HT-29 (cell line): ENCODE measurements at regions not wholly inside any gene's neighbourhood (a gene's known extent, or its start where the extent isn't known, plus 50 kb on each side); places are given as distances from the start of the nearest gene placed in this dataset.
"Not testable (repeated sequence)": the region's sequence is repeated elsewhere in the genome, so short reads cannot be mapped to it uniquely, and the experiment has no call there.

Source experiments
- DNase-seq: peaks from one replicate; pipeline ENCODE4 v3.0.0-alpha.2; 2015; ENCODE audit warnings: low spot score

DNA sequence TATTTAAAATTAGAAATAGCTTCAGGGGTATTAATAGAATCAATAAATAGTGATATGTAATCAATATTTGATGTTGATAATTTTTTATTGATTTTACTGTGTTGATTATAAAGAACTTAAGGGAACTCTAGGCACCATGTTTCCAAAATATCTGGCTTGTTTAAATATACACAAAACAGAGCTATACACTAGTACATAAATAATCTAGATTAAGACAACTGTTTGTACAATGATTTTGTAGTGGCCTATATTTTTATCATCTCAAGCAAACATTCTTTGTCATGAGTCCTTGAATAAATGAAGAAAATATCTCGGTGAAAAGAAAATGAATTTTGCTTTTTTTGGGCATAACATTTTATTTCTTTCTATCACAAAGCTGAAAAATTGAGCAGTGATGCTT lies 117.1 kb upstream of the KRR1 start:
- no peak for DNase-seq

DNA sequence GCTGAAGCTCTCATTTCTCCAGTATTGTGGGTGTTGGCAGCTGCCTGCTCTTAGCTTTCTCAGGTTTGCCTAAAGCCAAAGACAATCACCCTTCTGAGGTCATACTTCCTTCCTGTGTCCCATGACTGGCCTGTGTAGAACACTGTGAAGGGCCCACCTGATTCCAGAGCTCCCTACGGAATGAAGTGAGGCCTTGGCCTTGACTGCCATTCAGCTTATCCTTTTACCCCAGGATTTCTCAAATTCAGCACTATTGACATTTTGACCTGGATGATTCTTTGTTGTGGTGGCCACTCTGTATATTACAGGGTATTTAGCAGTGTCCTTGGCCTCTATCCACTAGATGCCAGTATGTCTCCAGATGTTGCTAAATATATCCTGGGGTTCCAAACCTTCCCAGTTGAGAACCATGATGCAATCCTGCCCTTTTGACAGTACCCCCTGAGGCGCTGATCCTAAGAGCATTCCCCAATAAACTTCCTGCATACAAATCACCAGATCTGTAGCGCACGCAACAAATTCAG lies 112.3 kb upstream of the KRR1 start:
- DNase-seq = peak; percentile 80

DNA sequence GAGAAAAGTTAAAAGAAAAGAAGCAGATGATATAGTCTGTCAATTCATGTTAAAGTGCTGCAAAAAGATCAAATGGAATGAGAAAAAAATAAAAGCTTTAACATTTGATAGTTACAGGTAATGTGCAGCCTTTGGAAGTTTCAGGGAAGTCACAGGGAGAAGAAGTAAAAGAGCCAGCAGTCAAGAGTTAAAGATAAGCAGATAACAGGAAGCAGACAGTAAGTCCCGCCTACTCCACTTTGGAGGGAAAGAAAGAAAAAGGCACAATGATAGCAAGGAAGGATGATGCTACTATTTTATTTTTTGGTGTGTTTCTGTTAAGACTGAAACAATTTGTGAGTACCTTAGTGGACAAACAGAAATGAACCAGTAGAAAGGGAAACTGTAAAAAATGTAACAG lies 111.1 kb upstream of the KRR1 start:
- DNase-seq = no peak

DNA sequence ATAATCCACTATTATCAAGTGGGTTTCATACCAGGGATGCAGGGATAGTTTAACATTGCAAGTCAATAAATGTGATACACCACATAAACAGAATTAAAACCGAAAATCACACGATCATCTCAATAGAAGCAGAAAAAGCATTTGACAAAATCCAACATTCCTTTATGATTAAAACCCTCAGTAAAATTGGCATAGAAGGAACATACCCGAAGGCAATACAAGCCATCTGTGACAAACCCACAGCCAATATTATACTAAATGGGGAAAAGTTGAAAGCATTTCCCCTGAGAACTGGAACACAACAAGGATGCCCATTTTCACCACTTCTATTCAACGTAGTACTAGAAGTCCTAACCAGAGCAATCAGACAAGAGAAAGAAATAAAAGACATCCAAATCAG lies 103.0 kb upstream of the KRR1 start:
- not testable (repeated sequence) for DNase-seq

DNA sequence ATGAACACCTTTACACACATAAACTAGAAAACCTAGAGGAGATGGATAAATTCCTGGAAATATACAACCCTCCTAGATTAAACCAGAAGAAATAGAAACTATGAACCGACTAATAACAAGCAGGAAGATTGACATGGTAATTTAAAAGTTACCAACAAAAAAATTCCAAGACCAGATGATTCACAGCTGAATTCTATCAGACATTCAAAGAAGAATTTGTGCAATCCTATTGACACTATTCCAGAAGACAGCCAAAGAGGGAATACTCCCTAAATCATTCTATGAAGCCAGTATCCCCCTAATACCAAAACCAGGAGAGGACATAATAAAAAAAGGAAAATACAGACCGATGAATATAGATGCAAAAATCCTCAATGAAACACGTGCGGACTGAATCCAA lies 102.6 kb upstream of the KRR1 start:
- no peak for DNase-seq

DNA sequence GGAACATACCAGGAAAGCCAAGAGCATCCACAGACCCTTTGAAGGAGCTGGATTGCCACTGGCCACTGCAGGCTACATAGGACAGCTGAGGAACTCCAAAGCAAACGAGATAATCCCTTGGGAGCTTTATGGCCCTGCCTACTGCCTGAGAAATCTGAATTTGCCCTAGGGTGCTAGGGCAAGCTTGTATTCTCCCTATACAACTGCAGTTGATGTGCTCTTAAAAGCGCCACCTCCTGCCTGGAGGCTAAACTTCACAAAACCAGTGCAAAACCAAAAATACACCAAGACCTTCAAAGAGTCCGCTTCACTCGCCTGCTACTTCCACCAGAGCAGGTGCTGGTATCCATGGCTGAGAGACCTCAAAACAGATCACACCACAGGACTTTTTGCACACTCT lies 99.6 kb upstream of the KRR1 start:
- no peak for DNase-seq

DNA sequence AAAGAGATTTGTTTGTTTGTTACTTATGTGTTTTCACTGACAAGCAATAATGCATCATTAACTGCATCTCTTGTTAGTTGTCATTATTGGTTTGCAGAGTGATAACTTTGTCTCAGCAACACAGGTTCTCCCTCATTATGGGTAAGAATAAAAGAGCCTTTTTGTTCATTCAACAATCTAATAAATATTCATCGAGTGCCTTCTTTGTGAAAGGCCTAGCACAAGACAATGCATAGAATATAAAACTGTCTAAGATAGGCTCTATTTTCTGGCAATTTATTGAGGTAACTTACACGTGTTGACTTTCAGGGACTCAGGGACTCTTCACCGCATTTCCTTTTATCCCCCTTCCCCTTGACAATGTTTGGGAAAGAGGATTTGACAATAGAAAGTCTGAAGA lies 95.5 kb upstream of the KRR1 start:
- no peak for DNase-seq

DNA sequence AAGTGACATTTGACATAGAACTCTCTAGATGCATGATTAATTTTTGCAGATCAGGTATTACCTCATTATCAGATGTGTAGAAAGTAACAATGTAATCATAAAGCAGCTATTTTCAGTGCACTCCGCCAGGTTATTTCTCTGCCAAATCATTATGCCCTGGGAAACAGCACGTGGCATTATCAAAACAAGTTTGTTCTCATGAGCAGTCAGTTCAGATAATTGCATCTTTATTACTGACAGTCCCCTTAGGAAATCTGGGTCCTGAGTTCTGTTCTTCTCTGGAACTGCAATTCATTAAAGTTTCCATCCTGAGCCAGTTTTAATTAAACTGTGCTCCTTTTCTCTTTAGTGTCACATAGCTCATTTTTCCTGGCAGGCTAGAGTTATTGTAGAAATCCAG lies 94.7 kb upstream of the KRR1 start:
- no peak for DNase-seq

DNA sequence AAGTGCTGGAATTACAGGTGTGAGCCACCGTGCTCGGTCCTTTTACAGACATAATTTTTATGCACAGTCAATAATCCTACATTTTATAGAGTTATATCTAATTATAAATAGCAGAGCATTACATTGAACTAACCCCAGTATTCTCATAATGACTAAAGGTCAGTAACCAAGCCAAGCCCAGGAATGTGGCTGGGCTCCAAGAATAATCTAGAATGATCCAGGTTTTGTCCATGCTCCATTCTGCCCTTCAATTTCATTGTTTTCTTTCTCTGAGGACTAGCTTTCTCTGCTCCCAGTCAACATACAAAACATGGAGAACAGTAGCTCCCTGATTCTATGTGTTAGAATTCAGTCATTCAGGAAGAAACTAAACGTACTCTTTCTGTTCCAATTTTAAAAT lies 92.1 kb upstream of the KRR1 start:
- DNase-seq = no peak

DNA sequence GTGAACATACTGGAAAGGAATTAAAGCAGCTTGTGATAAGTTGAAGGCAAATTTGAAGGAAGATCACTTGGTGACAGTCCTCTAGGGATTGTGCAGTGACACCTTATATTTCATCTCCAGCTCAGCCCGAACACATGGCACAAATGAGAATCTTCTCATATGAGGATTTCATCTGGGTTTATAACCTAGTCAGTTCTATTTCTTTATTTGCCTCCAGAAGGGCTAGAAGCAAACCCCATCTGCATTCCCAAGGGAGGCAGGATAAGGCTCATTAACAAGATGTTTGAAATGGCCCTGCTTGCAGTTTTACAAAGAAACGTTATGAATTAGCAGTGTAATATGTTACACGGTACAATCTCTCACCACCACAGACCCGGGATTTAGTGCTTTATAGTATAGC lies 90.7 kb upstream of the KRR1 start:
- no peak for DNase-seq

DNA sequence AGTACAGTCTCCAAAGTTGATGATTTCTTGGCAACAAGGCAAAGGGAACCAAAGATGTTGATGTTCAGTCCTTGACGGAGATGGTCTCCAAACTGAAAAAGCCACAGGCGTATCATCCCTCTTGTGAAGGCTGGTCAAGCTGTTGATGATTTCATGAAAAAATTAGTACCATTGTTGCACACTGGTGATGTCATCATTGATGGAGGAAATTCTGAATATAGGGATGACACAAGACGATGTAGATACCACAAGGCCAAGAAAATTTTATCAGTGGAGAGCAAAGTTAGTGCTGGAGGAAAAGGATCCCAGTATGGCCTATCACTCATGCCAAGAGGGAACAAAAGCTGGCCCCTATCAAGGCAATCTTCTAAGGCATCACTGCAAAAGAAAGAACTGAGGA lies 88.7 kb upstream of the KRR1 start:
- DNase-seq = no peak

DNA sequence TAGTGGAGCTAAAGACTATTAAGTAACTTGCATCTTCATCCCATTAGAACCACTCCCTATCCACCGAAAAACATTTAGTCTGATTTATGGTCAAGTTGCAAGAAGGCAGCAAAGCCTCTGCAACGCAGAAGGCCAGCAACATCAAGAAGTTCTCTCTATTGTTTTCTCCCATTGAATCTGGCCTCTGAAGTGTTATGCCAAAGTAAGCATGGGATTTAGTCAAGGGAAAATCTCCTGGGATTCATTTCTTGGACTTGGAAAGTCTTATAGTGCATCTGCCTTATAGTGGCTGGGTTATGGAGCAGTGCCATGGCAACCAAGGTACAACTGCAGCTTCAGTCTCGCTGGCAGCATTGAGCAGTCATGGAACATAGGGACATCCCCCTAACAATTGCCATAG lies 87.7 kb upstream of the KRR1 start:
- no peak for DNase-seq

DNA sequence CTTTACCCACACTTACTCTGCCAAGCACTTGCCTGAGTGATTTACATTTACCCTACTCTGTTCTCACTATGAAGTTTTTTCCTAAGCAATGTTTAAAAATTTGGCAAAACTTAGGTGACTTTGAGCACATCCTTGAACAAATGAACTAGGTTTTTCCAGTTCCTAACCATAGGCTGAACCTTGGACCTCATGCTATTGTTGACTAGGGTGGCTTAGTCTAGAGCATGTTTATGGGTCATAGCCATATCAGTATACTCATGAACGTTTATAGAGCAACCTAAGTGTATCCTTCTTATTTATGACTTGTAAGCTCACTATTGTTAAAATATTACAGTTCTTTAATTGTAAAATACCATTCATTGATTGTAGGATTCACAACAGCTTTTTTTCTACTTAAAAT lies 85.0 kb upstream of the KRR1 start:
- no peak for DNase-seq

DNA sequence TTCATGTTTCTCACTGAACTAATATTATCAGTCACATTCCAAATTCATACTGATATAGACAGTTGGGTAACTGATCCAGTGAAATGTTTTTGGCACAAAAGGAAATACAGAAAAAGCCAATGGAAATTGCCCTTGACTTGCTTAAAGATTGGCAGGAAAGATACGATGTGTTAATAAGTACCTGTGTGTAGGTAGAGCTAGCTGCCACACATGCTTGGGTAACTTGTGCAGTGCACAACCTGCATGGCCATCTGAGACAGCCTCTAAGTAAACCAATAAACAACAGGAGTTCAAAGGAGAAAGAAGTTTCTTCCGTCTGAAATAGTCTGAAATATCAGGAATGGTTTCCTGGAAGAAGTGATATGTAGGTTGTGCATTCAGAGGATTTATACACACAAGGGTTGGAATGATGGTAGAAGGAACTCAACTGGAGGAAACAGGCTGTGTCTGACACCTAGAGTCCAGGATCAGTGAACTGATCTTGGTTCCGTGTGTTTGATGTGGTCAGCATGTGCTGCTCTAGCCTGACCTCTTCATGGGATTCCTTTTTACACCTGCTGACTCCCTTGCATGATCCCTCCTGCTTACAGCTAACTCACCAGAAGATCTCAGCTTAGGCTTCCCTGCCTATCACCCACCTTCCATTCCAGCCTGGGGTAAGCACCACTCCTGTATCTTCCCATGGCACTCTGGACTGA lies 81.4 kb upstream of the KRR1 start:
- peak; percentile 50 for DNase-seq

DNA sequence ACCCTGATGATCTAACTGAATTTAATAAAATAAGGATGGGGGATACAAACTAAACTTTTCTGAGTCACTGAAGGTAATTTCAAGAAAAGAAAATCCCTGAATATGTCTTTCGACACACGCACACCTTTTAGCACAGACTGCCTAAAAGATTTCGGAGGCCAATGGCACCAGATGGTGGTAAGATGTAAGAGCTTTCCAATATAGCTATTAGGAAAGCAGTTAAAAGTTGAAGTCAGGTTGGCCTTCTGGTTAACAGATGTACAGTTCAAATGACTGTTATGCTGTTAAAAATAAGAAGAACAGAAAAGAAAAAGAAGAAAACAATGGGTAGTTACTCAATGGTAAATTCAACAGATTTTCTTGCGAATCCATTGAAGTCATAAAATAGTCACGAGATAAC lies 80.7 kb upstream of the KRR1 start:
- no peak for DNase-seq

DNA sequence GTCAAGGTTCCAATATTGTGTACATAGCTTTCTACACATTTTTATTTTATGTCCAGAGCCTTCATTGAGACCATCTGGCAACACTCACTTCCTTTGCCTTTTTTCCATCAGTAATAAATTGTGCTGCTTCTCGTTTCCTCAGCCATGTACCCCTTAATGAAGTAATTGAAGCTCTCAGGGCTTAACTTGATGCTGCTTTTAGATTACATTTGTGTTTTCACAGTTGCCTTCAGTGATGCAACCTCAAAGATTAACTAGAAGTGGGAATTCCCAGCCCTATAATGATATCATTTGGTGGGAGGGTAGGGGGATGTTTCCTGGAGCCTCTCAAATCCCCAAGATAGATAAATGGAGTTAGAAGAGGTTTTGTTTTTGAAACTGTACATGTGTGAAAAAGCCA lies 80.2 kb upstream of the KRR1 start:
- DNase-seq = no peak

DNA sequence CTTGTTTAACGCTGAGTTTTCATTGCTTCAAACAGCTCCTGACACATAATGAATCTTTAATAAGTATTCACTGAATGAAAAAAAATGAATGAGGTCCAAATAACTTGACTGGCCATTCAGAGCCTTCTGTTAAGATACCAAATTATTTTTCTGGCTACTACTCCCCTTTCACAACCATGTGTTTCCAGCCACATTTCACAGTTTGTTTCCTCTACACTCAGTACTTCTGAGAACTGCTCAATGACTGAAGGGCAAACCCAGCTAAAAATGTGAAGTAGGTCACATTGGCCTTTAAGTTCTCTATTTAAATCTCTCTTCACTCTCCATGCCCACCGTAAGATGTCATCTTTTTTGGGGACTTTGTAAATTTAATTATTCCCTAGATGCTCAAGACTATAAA lies 78.4 kb upstream of the KRR1 start:
- no peak for DNase-seq

DNA sequence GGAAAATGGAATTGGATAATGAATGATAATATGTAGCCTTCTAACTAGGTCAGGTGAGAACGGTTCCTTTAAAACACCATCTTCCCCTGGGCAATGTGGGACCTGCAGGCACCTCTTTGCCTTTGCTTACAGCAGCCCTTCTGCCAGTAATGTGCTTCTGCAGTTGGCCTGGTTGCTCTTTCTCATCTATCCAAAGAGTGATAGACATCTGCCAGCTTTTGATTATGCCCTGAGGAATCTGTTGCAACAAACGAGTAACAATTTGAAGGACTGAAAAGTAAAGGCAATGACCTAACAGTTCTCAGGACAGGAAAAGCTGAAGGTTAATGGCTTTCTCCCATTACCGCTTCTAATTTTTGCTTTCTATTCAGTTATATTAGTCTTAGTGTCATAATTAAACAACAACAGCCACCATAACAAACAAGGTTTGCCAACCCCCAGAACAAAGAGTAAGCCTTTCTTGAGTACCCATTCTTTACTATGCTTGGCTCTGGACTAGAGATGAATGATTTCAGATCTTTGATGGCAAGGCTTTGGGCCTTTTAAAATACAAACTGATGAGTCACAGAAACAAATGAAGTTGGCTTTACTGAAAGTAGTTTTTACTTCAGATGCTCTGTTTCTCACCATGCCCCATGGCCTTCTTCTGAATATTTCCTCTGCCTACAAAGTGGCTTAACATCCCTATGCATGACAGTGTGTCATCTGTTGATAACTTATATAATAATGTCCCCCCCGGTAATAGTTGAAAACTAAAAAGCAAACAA lies 76.1 kb upstream of the KRR1 start:
- DNase-seq = no peak

DNA sequence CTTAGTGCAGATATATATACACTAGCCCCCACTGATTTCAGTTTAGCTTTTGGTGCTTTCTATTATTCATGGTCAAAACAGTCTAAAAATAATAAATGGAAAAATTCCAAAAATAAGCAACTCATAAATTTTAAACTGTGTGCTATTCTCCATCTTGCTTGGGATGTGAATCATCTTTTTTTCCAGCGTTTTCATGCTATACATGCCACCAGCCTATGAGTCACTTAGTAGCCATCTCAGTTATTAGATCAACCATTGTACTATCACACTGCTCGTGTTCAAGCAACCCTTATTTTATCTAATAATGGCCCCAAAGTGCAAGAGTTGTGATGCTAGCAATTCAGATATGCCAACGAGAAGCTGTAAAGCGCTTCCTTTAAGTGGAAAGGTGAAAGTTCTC lies 73.9 kb upstream of the KRR1 start:
- no peak for DNase-seq

DNA sequence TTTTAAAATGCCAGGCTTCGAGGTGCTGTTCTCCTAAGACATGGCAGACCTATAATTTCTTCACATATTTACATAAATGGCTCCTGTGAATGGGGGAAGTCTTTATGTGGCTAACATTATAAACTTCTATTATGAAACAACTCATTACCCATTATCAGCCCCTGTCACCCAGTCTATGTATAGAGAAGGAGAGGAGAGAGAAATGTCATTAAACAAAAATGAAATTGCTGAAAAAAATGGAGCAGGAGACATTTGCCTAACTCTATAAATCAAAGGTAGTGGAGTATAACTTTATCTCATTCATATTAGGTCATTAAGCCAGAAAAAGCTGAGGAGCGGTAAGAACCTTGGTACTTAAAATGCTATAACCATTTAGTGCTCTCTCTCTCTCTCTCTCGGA lies 71.9 kb upstream of the KRR1 start:
- DNase-seq = no peak

DNA sequence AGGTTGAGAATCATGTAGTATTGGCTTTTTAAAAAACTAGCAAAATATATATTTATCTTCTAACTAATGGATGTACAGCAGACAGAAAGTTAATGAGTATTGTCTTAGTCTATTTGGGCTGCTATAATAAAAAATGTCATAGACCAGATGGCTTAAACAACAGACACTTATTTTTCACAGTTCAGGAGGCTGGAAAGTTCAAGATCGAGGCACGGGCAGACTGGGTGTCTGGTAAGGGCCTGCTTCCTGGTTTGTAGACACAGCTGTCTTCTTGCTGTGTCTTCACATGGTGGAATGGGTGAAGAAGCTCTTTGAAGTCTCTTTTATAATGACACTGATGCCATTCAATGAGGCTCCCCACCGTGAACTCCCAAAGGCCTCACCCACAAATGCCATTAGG lies 70.1 kb upstream of the KRR1 start:
- no peak for DNase-seq

DNA sequence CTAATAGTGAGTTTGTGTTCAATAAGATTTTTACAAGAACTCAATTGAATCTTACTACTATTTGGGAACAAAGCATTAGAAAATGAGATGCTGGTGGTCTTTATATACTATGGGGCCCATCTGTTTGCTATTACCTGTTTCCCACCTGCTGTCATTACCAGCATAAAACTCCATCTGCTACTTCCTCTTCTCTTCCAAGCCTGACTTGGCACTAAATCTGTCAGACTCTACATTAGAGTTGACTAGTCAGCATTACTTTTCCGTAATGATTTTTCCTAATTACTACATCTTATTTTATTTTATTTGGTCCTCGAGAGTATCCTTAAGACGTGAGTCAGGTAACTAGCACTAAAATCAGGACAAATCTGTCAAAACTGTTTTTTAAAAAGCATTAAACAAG lies 68.1 kb upstream of the KRR1 start:
- no peak for DNase-seq

DNA sequence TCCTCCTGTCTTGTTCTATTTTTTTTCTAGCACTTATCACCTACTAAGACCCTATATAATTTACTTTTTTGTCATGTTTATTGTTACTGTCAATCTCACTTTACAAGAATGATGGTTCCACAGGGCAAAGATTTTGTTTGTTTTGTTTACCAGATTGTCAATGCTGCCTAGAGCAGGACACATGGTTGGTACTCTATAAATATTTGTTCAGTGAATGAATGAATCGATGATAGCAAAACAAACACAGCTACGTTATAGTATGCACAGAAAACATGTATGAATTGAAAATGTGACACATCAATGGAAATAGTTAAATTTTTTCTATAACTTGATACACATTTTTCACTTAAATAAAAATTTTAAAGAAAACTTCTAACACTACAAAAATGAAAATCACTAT lies 67.1 kb upstream of the KRR1 start:
- no peak for DNase-seq
